GM12865 (cell line): ENCODE measurements at regions not wholly inside any gene's neighbourhood (a gene's known extent, or its start where the extent isn't known, plus 50 kb on each side); places are given as distances from the start of the nearest gene placed in this dataset.

Experiments
- DNase-seq: peaks from one replicate; pipeline ENCODE4 v3.0.0; 2010; ENCODE audit warnings: low read depth
- H3K4me3 ChIP-seq: 2 replicates; pipeline ENCODE4 v1.5.1; 2011; ENCODE audit warnings: mild to moderate bottlenecking, low read depth, low read length, control low read depth
- TF ChIP-seq, protein P1 (sequence below): IDR thresholded peaks from 2 replicates; pipeline ENCODE4 v1.5.1; 2011; ENCODE audit warnings: low read length, control low read depth, low read depth, inconsistent platforms; ENCODE audit not compliant: insufficient read depth; ENCODE audit errors: missing control alignments

DNA sequence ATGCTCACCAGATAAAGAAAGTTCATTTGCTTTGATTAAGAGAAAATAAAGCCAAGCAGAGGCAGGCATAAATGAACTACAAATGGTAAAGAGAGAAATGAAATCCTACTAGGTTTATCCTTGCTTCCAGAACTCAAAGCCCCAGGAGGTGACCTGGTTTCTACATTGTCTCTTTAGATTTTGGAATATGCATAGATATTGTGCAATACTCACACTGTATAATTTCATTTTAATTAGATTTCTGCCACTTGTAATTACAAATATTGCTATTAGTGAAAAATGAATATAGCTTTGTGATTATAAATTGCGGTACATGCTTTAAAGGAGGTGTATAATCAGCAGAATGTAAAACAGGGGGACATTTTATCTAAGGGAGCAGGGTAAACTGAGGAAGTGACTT, 76.9 kb upstream of the NRXN1 start:
- DNase-seq = no peak
- no peak overlapping the region for H3K4me3 ChIP-seq
- TF ChIP-seq, protein P1, sequence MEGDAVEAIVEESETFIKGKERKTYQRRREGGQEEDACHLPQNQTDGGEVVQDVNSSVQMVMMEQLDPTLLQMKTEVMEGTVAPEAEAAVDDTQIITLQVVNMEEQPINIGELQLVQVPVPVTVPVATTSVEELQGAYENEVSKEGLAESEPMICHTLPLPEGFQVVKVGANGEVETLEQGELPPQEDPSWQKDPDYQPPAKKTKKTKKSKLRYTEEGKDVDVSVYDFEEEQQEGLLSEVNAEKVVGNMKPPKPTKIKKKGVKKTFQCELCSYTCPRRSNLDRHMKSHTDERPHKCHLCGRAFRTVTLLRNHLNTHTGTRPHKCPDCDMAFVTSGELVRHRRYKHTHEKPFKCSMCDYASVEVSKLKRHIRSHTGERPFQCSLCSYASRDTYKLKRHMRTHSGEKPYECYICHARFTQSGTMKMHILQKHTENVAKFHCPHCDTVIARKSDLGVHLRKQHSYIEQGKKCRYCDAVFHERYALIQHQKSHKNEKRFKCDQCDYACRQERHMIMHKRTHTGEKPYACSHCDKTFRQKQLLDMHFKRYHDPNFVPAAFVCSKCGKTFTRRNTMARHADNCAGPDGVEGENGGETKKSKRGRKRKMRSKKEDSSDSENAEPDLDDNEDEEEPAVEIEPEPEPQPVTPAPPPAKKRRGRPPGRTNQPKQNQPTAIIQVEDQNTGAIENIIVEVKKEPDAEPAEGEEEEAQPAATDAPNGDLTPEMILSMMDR = no peak

DNA sequence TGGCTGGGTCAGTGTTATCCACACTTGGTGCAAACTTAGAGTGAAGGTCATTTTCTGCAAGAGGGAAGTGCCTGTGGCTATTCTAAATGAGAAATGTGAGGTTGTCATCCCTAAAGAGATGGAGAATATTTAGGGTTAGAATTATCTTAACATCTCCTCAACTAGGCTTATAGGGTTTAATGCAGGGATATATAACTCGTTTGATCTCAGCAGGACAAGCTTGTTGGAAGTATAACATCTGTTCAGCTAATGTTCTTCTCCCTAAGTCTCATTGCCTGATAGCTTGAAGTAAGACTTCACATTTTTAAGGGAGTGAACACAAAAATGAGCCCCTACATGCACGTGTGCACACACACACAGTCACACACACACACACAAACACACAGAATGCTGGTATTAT, 75.9 kb upstream of the NRXN1 start:
- DNase-seq = no peak
- TF ChIP-seq, protein P1 = no peak
- H3K4me3 ChIP-seq = no peak overlapping the region

DNA sequence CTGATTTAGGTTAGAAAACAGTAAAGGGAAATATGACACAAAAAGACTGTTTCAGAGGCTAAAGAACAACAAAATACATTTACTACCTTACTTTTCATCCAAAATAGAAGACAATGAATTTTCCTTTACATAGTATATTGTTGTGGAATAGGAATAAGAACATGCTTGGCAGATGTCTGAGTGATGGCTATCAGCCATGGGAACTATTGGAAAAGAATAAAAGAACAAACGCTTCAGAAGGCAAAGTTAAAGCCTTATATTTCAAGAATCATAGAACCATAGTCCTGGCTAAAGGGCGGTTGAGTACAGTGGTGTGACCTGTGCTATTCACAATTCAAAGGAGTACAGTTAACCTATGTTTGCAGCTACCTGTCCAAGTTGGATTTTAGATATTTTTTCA, 73.9 kb upstream of the NRXN1 start:
- no peak overlapping the region for H3K4me3 ChIP-seq
- TF ChIP-seq, protein P1 = no peak
- no peak for DNase-seq

DNA sequence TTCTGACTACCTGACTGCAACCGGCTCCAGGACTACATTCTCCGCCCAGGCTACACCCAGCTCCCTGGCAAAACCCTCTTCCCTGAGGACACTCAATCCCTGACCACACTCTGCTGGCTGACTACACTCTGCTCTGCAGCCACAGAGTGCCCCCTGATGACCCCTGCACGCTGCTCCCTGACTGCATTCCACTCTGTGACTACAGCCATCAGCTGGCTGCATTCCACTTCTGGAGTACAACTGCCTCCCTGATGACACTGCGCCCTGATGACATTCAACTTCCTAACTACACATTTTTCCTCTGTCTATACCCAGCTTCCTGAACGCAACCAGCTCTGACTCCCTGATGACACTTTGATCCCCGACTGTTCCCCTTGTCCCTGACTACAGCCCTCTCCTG, 71.3 kb upstream of the NRXN1 start:
- no peak overlapping the region for H3K4me3 ChIP-seq
- no peak for DNase-seq
- TF ChIP-seq, protein P1 = no peak

DNA sequence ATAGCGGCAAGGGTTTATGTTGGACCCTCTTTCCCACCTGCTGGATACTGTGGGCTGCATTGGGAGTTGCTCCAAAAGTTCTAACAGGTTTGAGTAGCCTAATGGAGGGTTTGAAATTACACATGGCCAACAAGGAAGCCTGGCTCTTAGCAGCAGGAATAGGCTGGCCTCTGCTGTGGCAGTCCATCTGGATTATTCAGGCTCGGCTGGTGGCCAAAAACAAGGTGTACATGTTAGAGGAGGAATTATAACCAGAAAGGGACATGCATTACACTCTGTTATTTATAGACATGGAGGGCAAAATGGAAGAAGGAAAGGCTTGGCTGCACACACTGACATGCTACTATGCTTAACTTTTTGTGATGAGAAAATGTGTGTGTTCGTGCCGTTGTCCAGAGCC, 61.1 kb upstream of the NRXN1 start:
- TF ChIP-seq, protein P1 = no peak
- H3K4me3 ChIP-seq = no peak overlapping the region
- DNase-seq = no peak

DNA sequence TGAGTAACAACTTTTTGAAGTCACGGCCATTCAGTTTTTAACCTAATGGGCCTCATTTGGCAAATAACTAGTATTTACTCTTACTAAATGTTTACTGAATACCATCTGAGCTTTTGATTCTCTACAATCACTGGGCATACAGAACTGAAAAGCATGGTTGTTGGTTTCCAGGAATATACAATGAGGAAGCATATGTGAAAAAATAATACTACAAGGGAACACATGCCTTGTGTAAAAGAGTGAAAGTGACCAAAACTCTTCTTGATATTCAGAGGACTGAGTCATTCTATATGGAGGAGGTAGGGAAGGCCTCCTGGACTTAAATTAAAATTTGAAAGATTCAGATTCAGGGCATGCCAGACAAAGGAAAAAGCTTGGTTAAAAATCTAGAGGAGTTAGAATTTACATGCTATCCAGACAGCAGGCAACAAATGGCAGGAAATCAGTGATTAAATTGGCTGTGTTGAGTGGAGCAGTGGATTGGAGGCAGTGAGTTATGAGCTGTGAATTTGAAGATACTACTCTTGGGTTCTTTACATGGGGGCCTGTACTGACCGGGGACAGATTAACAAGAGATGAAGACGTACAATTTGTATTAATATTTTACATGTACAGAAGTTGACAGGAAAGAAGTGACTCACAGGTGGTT, 53.6 kb upstream of the NRXN1 start:
- no peak overlapping the region for H3K4me3 ChIP-seq
- no peak for DNase-seq
- TF ChIP-seq, protein P1 = no peak

DNA sequence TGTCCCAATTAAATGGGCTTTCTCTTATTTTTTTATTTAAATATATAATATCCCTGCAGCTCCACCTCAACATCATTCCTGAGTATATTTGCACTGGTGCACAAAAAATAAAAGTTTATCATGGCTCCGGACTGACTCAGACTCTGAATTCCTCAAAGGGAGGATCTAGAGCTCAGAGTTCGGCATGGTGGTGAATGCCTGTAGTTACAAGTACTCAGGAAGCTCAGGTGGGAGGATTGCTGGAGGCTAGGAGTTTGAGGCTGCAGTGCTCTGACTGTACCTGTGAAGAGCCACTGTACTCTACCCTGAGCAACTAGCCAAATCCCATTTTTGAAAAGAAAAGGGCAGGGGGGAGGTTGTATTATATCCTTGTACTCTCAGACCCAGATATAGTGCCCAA, 52.8 kb upstream of the NRXN1 start:
- DNase-seq = no peak
- TF ChIP-seq, protein P1 = no peak
- H3K4me3 ChIP-seq = no peak overlapping the region
